B cell (primary cell): ENCODE measurements at regions not wholly inside any gene's neighbourhood (a gene's known extent, or its start where the extent isn't known, plus 50 kb on each side); places are given as distances from the start of the nearest gene placed in this dataset.
"Not testable (repeated sequence)": the region's sequence is repeated elsewhere in the genome, so short reads cannot be mapped to it uniquely, and the experiment has no call there.

ENCODE experiments used
- ATAC-seq: fragments of 200-7000 bp; cut with Tn5 transposase; one replicate; pipeline ENCODE4 v1.10.0; 2021; ENCODE audit warnings: low read depth, mild to moderate bottlenecking, moderate number of reproducible peaks, moderate library complexity
- CTCF ChIA-PET: fragments of 350-600 bp; sonication (Branson Sonifier 250); formaldehyde crosslinking; loops from one replicate; lab custom pipeline; 2021; ENCODE audit warnings: antibody characterized with exemption, inconsistent platforms; lab: Charles Lee
- POLR2A ChIA-PET: fragments of 350-600 bp; sonication (Branson Sonifier 250); formaldehyde crosslinking; loops from one replicate; lab custom pipeline; 2021; ENCODE audit warnings: antibody characterized with exemption; lab: Charles Lee
- DNase-seq: peaks from one replicate; pipeline ENCODE4 v3.0.0; 2013
- H2AFZ ChIP-seq: 2 replicates; pipeline ENCODE4 v1.6.1; 2012; ENCODE audit warnings: mild to moderate bottlenecking, low read depth, low read length; ENCODE audit not compliant: insufficient read depth, poor library complexity, severe bottlenecking
- H3K27ac ChIP-seq, 2 donors: 1 replicate in 1 of 2; 2 replicates in 1 of 2; pipeline ENCODE4 v1.5.1; 2012 to 2013; ENCODE audit warnings: low read length in 2 of 2, mild to moderate bottlenecking in 2 of 2, moderate library complexity in 1 of 2
- H3K27me3 ChIP-seq, 4 experiments: fragments of 200-600 bp in 1 of 4; sonication (generic) in 1 of 4; replicated peaks in 1 of 4; 1 replicate in 2 of 4; 2 replicates in 2 of 4; pipeline versions ENCODE4 v1.6.1 to v1.7.0; 2013 to 2016; ENCODE audit warnings: low read length in 3 of 4, mild to moderate bottlenecking in 2 of 4, mixed read lengths in 1 of 4, moderate library complexity in 1 of 4; ENCODE audit not compliant: insufficient read depth in 4 of 4, control insufficient read depth in 3 of 4; ENCODE audit errors: control extremely low read depth in 1 of 4
- H3K36me3 ChIP-seq, 2 experiments: replicated peaks in 1 of 2; 1 replicate in 1 of 2; 2 replicates in 1 of 2; pipeline versions ENCODE4 v1.6.1 to v1.7.1; 2013; ENCODE audit warnings: low read length in 1 of 2; ENCODE audit not compliant: insufficient read depth in 2 of 2, control insufficient read depth in 1 of 2; ENCODE audit errors: control extremely low read depth in 1 of 2, extremely low read depth in 1 of 2
- H3K4me1 ChIP-seq, 2 donors: fragments of 200-600 bp in 1 of 2; sonication (generic) in 1 of 2; 1 replicate in 1 of 2; 2 replicates in 1 of 2; pipeline versions ENCODE4 v1.5.1 to v1.6.1; 2013 to 2017; ENCODE audit warnings: low read length in 2 of 2; ENCODE audit not compliant: control insufficient read depth in 2 of 2, insufficient read depth in 2 of 2
- H3K4me2 ChIP-seq: replicated peaks from 2 replicates; pipeline ENCODE3; 2012; ENCODE audit warnings: mild to moderate bottlenecking, low read depth, low read length; ENCODE audit not compliant: poor library complexity, severe bottlenecking
- H3K4me3 ChIP-seq, 5 experiments: fragments of 200-600 bp in 1 of 5; sonication (generic) in 1 of 5; 1 replicate in 3 of 5; 2 replicates in 2 of 5; pipeline versions ENCODE4 v1.5.1 to v1.7.0; 2011 to 2016; ENCODE audit warnings: low read length in 4 of 5, mild to moderate bottlenecking in 4 of 5, low read depth in 2 of 5, control low read depth in 1 of 5, moderate library complexity in 1 of 5; ENCODE audit not compliant: insufficient read depth in 1 of 5; ENCODE audit errors: control extremely low read depth in 1 of 5, extremely low read depth in 1 of 5
- H3K79me2 ChIP-seq: fragments of 200-600 bp; sonication (generic); one replicate; pipeline ENCODE4 v1.6.0; 2016; ENCODE audit warnings: low read length; ENCODE audit not compliant: control insufficient read depth, insufficient read depth
- H3K9ac ChIP-seq: fragments of 200-600 bp; sonication (generic); 2 replicates; pipeline ENCODE4 v1.6.1; 2017; ENCODE audit warnings: mild to moderate bottlenecking, low read length, moderate library complexity
- H3K9me3 ChIP-seq, 3 donors: one replicate each; pipeline versions ENCODE4 v1.6.1 to v1.7.1; 2013; ENCODE audit warnings: low read length in 2 of 3; ENCODE audit not compliant: control insufficient read depth in 2 of 3, insufficient read depth in 1 of 3; ENCODE audit errors: control extremely low read depth in 1 of 3
- H4K20me1 ChIP-seq: 2 replicates; pipeline ENCODE4 v1.6.0; 2012; ENCODE audit warnings: mild to moderate bottlenecking, low read length; ENCODE audit not compliant: insufficient read depth, control insufficient read depth, poor library complexity, severe bottlenecking
- H3K27ac Mint-ChIP-seq: one replicate; pipeline ENCODE4 v1.8.0; 2021; ENCODE audit warnings: mixed read lengths
- H3K27me3 Mint-ChIP-seq: one replicate; pipeline ENCODE4 v1.8.0; 2021; ENCODE audit warnings: mixed read lengths
- H3K4me1 Mint-ChIP-seq: one replicate; pipeline ENCODE4 v1.8.0; 2021; ENCODE audit warnings: mixed read lengths
- H3K4me3 Mint-ChIP-seq: one replicate; pipeline ENCODE4 v1.8.0; 2021; ENCODE audit warnings: mixed read lengths
- H3K9me3 Mint-ChIP-seq: one replicate; pipeline ENCODE4 v1.8.0; 2022; ENCODE audit warnings: mixed read lengths; ENCODE audit not compliant: insufficient read depth
- CTCF ChIP-seq: fragments of 200-600 bp; IDR thresholded peaks from one replicate; pipeline ENCODE4 v1.8.0; 2022; ENCODE audit warnings: antibody characterized with exemption, mild to moderate bottlenecking
- EZH2 ChIP-seq: IDR thresholded peaks from 2 replicates; pipeline ENCODE4 v1.6.1; 2012; ENCODE audit warnings: borderline replicate concordance, low read depth, mild to moderate bottlenecking, moderate library complexity, low read length; ENCODE audit not compliant: insufficient read depth, poor library complexity, severe bottlenecking
- WGBS: methylation state at CpG from one replicate; pipeline ENCODE4 v1.1.5; 2013; ENCODE audit warnings: missing lambda C conversion rate; ENCODE audit not compliant: insufficient coverage; 5-methylcytosine and 5-hydroxymethylcytosine counted together
- intact Hi-C: fragments of 100-400 bp; cut with micrococcal nuclease; formaldehyde crosslinking; loops from one replicate; pipeline ENCODE4 v1.10.0; 2022

- ATAC-seq = no peak
- Histone ChIP-seq H3K4me3 (no peak overlapping the region), H2AFZ (no peak overlapping the region), H4K20me1 (no peaks in the 10 kb centered on the region), H3K4me2 (no peak overlapping the region), H3K36me3 (no peaks in the 10 kb centered on the region), H3K4me1 (no peaks in the 10 kb centered on the region), H3K79me2 (no peaks in the 10 kb centered on the region), H3K27me3 (no peaks in the 10 kb centered on the region), H3K9ac (no peak overlapping the region), H3K27ac (no peak overlapping the region), H3K9me3 (peaks cover 0 to 26% (median 3%) of the 10 kb centered on the region in 3 donors)
- ChIA-PET POLR2A (no interaction called here), CTCF (no interaction called here)
- intact Hi-C loops = no loop called here
- Mint-ChIP-seq H3K27ac (no peak overlapping the region), H3K4me1 (no peaks in the 10 kb centered on the region), H3K9me3 (peaks cover 5% of the 10 kb centered on the region), H3K4me3 (no peak overlapping the region), H3K27me3 (no peaks in the 10 kb centered on the region)
- TF ChIP-seq EZH2 = no peak
- TF ChIP-seq CTCF = no peak
- WGBS = 87% methylated on average over 6 of the region's 7 CpGs
- DNase-seq = no peak
These were observed 151.6 kb upstream of the CDH4 start for GRCh38 chr20:61100489-61100888.

- ATAC-seq = not testable (repeated sequence)
- 51% methylated on average over 7 of the region's 8 CpGs for WGBS
These were observed 150.7 kb upstream of the CDH4 start for GRCh38 chr20:61101321-61101720.

More at GRCh38 chr20:61101321-61101720, 150.7 kb upstream of the CDH4 start:
- H3K4me3 ChIP-seq, H3K4me2 ChIP-seq, intact Hi-C loops, H3K27ac ChIP-seq, CTCF ChIA-PET, H3K9me3 Mint-ChIP-seq, H3K36me3 ChIP-seq, H4K20me1 ChIP-seq, H3K79me2 ChIP-seq, H2AFZ ChIP-seq, H3K4me3 Mint-ChIP-seq, POLR2A ChIA-PET, H3K4me1 ChIP-seq, H3K27ac Mint-ChIP-seq, H3K4me1 Mint-ChIP-seq, H3K9ac ChIP-seq, H3K27me3 ChIP-seq, DNase-seq, H3K27me3 Mint-ChIP-seq: not testable (repeated sequence)
- H3K9me3 ChIP-seq = peaks cover 0 to 30% (median 3%) of the 10 kb centered on the region in 3 donors
